HL-60 (cell line): ENCODE measurements at regions not wholly inside any gene's neighbourhood (a gene's known extent, or its start where the extent isn't known, plus 50 kb on each side); places are given as distances from the start of the nearest gene placed in this dataset.

Source experiments
- DNase-seq, 2 experiments: peaks; one replicate each; pipeline ENCODE4 v3.0.0-alpha.2; 2010 to 2020; ENCODE audit warnings: low read depth in 1 of 2, low spot score in 1 of 2
- H3K27ac ChIP-seq: fragments of 250-450 bp; sonication (Bioruptor Pico); replicated peaks from 2 replicates; pipeline ENCODE4 v1.5.1; 2020; ENCODE audit warnings: mild to moderate bottlenecking, moderate library complexity
- H3K27me3 ChIP-seq: fragments of 250-450 bp; sonication (Bioruptor Pico); 2 replicates; pipeline ENCODE4 v1.5.1; 2021; ENCODE audit warnings: mild to moderate bottlenecking, moderate library complexity; ENCODE audit not compliant: insufficient read depth, poor library complexity, severe bottlenecking
- H3K4me3 ChIP-seq: replicated peaks from 2 replicates; pipeline ENCODE4 v1.5.1; 2011; ENCODE audit warnings: mild to moderate bottlenecking, control low read depth, low read length; ENCODE audit not compliant: insufficient read depth
- CTCF ChIP-seq: IDR thresholded peaks from one replicate; pipeline ENCODE4 v1.5.1; 2011; ENCODE audit warnings: low read length, control low read depth, inconsistent platforms; ENCODE audit not compliant: insufficient read depth
- GABPA ChIP-seq: IDR thresholded peaks from 2 replicates; pipeline ENCODE4 v1.6.1; 2012; ENCODE audit warnings: low read depth
- POLR2AphosphoS5 ChIP-seq: IDR thresholded peaks from 2 replicates; pipeline ENCODE4 v1.6.1; 2012; ENCODE audit warnings: low read depth
- REST ChIP-seq: IDR thresholded peaks from 2 replicates; pipeline ENCODE4 v1.6.1; 2012; ENCODE audit warnings: low read depth; ENCODE audit not compliant: insufficient replicate concordance
- SPI1 ChIP-seq: IDR thresholded peaks from 2 replicates; pipeline ENCODE4 v1.6.1; 2012; ENCODE audit warnings: low read depth, mild to moderate bottlenecking, borderline replicate concordance

- no peak for DNase-seq
- TF ChIP-seq CTCF (no peak), GABPA (no peak), POLR2AphosphoS5 (no peak), REST (no peak), SPI1 (no peak)
- no peak overlapping the region for H3K27ac ChIP-seq
- no peaks in the 10 kb centered on the region for H3K27me3 ChIP-seq
- no peak overlapping the region for H3K4me3 ChIP-seq
Observed at GRCh38 chr4:94131212-94131611, 76.5 kb upstream of the SMARCAD1 start.

- no peak for DNase-seq
- no peak overlapping the region for H3K4me3 ChIP-seq
- H3K27ac ChIP-seq = no peak overlapping the region
- TF ChIP-seq POLR2AphosphoS5 (no peak), GABPA (no peak), CTCF (no peak), REST (no peak), SPI1 (no peak)
- no peaks in the 10 kb centered on the region for H3K27me3 ChIP-seq
Observed at GRCh38 chr4:94135701-94136100, 72.0 kb upstream of the SMARCAD1 start.

GRCh38 chr4:94139931-94140612 is 67.6 kb upstream of the SMARCAD1 start:
- Histone ChIP-seq H3K27me3 (no peaks in the 10 kb centered on the region), H3K27ac (no peak overlapping the region), H3K4me3 (no peak overlapping the region)
- no peak for TF ChIP-seq SPI1
- TF ChIP-seq POLR2AphosphoS5 = no peak
- TF ChIP-seq CTCF = no peak
- TF ChIP-seq GABPA = no peak
- no peak for TF ChIP-seq REST
- DNase-seq = no peak
